C4-2B (cell line): ENCODE measurements at regions not wholly inside any gene's neighbourhood (a gene's known extent, or its start where the extent isn't known, plus 50 kb on each side); places are given as distances from the start of the nearest gene placed in this dataset.
"Not testable (repeated sequence)": the region's sequence is repeated elsewhere in the genome, so short reads cannot be mapped to it uniquely, and the experiment has no call there.

Source experiments
- ZFX ChIP-seq: fragments of 450-650 bp; IDR thresholded peaks from 2 replicates; pipeline ENCODE4 v1.6.1; 2017
- TF ChIP-seq, protein P1 (sequence below): fragments of 450-650 bp; conservative IDR thresholded peaks from 2 replicates; pipeline ENCODE4 v1.5.1; 2017; ENCODE audit warnings: mild to moderate bottlenecking

DNA sequence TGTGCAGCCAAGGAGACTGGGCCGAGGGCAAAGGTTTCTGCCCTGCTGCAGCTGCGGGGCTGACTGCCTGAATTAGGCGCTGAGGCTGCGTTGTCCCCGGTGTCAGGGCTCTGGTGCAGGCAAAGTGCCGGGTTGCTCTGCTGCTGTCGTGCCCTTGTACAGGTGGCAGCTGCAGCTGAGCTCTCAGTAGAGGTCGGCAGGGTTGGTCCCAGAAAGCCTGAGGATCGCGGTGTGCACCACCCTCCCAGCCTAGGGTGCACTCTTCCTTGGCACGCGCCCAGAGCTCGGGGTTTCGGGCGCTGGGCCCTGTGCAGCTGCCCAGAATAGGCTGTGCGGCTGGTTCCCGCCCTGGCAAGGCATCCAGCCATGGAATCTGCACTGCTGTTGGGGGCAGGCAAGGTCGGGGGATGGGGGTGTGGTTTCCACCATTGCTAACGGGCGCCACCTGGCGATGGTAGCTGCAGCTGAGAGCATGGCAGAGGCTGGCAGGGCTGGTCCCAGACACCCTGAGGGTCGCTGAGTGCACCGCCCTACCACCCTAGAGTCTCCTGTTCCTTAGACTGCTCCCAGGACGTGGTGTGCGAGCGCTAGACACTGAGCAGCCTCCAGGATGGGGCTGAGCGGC, 86.3 kb downstream of the POTEM start:
- TF ChIP-seq, protein P1, sequence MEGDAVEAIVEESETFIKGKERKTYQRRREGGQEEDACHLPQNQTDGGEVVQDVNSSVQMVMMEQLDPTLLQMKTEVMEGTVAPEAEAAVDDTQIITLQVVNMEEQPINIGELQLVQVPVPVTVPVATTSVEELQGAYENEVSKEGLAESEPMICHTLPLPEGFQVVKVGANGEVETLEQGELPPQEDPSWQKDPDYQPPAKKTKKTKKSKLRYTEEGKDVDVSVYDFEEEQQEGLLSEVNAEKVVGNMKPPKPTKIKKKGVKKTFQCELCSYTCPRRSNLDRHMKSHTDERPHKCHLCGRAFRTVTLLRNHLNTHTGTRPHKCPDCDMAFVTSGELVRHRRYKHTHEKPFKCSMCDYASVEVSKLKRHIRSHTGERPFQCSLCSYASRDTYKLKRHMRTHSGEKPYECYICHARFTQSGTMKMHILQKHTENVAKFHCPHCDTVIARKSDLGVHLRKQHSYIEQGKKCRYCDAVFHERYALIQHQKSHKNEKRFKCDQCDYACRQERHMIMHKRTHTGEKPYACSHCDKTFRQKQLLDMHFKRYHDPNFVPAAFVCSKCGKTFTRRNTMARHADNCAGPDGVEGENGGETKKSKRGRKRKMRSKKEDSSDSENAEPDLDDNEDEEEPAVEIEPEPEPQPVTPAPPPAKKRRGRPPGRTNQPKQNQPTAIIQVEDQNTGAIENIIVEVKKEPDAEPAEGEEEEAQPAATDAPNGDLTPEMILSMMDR, result not testable (repeated sequence)
- TF ChIP-seq ZFX, result not testable (repeated sequence)
